Fibroblast of skin of scalp (primary cell): ENCODE measurements at regions not wholly inside any gene's neighbourhood (a gene's known extent, or its start where the extent isn't known, plus 50 kb on each side); places are given as distances from the start of the nearest gene placed in this dataset.
A peak's percentile ranks its signal among the peaks of the same experiment; 100 is the strongest.
"Not testable (repeated sequence)": the region's sequence is repeated elsewhere in the genome, so short reads cannot be mapped to it uniquely, and the experiment has no call there.

ENCODE experiments used
- DNase-seq: peaks from one replicate; pipeline ENCODE4 v3.0.0-alpha.2; 2013

DNA sequence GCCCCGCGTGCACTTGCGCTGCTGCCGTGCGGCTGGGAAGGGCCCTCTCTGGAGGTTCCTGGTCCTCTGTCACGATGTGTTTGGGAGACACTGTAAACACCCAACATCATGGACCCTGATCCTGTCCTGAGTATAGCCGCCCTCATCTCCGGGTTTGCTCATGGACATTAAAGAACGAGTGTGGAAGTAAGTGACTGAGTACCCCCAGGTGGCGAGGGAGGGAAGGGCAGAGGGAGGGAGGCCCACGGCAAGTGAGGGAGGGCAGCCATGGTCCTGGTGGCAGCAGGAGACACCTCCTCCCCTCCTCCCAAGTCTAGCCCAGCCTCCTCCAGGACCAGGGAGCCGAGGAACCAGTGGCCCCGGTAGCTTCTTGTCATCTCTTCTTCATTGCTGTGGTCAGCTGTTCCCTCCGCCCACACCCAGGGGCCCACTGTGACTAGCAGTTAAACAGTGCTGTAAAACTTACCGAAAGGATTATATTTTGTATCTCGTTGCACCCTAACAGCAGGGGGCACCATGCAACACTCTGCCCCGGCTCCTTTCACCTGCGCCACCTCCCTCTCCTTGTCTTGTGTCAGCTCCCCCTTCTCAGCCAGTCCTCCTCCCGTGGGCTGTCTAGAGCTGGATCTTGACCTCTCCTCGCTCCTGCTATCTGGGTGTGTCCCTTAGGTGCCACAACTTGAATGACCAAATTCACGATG is 566.5 kb upstream of the B3GAT1 start:
- no peak for DNase-seq

DNA sequence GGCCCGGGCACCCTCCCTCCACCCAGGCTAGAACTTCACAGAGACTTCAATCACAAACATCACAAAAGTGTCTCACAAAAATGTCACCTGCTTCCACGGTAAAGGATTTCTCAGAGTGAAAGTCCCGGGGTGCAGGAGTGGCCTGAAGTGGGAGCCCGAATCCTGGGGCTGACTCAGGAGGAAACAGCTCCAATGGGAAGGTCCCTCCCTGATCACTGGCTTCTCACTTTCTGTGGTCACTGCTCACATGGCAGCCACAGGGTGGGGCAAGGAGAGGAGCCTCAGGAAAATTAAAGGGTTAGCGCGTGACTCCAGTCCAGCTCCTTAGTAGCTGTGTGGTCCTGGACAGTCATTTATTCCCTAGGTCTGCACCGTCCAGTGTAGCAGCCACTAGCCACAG is 564.5 kb upstream of the B3GAT1 start:
- DNase-seq, result no peak

DNA sequence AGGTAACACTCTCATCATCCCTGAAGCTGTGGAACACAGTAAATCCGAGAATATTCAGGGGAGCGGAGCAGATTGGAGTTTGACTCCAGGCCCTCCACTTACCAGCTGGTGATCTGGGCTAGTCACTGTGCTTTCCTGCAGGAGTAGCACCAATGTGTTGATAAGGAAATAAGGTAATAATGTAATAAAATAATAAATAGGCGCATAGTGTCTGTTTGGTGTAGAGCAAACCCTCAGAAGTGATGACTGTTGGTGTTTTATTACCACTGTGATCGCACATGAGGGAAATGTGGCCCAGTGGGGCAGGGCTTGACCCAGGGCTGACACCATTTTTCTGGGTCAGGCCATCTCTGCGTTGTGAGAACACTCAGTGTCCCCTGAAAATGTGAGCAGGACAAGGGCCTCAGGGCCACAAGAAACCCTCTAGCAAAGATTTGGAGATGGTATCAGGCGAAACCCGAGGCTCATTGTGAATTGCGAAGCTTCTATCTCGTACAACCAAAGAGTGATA is 563.9 kb upstream of the B3GAT1 start:
- DNase-seq, result no peak

DNA sequence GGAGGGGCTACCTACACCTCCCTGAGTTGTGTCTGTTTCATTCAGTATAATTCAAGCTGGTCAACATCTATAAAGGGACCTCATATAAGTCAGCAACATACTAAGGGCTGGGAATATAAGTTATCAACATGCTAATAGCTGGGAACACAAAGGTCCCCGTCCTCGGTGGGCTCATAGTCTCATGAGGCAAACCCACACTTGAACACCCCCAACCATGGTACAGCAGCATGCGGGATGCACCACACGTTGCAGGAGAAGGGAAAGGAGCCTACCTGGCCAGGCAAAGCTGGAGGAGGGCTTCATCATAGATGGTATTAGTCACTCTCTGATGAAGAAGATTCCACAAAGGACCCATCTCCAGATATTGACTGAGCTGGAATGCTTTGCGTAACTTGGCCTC is 561.8 kb upstream of the B3GAT1 start:
- DNase-seq, result no peak

DNA sequence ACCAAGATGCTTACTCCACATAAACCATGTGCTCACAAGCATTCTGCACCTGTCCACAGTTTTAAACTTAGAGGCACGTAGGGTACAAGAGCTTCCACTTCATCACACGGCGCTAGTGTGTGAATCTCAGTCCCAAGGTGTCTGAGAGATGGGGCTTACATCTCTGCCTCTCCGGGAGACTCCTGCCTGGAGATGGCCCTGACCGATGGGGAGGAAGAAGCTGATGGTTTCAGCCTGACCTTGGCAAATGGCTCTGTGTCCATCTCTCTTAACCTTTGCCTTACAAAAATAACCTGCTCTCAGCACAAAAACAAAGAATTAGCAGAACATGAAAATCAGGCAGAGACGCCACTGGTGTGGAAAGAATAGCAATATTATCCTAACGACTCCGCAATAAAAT is 559.3 kb upstream of the B3GAT1 start:
- DNase-seq, result no peak

DNA sequence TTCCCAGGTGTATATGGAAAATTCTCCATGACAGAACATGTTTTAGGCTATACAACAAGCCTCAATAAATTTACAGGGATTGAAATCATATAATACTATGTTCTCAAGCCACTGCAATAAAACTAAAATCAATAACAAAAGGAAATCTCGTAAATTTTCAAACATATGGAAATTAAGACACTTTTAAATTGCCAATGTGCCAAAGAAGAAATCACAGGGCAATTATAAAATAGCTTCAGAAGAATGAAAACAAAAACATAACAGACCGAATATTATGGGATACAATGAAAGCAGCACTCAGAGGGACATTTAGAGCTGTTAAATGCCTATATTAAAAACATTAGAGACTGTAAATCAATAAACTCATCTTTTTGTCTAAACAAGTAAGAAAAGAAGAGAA is 555.7 kb upstream of the B3GAT1 start:
- no peak for DNase-seq

DNA sequence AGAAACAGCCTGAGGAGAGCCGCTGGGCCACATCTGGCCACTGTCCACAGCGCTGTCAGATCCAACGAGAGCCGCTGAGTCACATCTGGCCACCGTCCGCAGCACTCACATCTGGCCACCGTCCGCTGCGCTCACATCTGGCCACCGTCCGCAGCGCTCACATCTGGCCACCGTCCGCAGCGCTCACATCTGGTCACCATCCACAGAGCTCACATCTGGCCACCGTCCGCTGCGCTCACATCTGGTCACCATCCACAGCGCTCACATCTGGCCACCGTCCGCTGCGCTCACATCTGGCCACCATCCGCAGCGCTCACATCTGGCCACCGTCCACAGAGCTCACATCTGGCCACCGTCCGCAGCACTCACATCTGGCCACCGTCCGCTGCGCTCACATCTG is 549.3 kb upstream of the B3GAT1 start:
- DNase-seq, result not testable (repeated sequence)

DNA sequence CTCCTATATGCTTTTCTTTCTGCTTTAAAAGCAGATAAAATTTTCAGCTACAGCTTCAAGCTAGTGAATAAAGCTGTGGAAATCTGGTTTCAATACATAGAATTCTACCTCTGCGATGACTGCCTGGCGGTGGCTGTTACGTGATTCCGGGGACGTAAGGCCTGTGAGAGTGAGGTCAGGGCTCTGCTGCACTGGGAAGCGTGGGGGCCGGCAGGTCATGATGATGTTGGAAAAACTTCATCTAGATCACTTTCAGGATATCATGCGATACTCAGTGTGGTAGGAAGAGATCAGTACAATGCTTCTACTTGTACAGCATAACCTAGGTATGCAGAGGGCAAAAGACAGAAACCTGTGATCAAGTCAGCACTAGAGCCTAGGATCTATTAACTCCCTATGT is 546.8 kb upstream of the B3GAT1 start:
- DNase-seq, result no peak

DNA sequence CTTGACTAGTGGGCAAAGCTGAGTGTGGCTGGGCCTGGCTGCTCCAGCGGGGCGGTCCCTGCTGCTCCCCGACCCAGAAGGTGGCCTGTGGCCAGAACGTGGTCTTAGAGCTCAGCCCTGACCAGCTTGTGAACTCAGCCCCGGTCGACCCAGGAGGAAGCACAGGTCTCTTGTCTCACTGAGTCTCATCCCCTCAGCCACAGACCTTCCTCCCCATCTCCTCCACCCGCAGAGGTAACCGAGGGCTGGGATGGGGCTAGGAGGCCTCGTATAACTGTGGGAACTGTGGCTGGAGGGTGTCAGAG is 546.2 kb upstream of the B3GAT1 start:
- no peak for DNase-seq

DNA sequence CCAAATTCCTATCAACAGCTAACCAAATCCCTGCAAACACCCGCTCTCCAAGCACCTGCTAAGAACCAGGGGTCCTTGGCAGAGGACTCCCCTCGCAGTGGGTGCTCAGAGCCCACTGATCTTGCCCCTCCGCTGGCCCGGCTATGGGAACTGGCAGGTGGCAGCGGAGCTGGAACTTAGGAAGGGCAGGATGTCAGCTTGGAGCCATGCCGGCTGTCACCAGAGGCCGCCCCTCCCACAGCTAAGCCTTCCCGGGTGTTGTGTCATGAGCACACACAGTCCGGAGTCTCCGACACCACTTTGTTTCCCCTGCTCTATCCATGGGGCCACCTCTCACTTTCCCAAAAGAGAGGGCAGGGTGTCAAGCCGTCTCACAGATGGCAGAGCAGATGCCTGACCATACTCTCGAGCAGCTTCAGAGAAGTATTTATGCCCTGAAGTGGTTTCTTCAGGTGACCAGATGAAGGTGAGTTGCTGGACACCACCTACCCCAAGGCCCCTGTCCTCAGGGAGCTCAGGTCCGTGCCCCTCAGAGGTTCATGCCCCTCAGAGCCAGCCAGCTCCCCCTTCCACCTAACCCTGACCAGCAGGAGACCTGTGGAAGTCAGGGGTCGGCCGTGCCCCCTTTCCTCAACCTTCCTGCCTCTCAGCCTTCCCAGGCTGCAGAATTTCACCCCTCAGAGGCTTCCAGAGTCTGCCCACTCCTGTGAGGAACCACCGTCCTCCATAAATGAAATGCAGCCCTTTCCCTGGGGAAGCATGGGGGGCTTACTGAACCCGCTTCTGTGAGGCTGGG is 545.7 kb upstream of the B3GAT1 start:
- DNase-seq, result no peak

DNA sequence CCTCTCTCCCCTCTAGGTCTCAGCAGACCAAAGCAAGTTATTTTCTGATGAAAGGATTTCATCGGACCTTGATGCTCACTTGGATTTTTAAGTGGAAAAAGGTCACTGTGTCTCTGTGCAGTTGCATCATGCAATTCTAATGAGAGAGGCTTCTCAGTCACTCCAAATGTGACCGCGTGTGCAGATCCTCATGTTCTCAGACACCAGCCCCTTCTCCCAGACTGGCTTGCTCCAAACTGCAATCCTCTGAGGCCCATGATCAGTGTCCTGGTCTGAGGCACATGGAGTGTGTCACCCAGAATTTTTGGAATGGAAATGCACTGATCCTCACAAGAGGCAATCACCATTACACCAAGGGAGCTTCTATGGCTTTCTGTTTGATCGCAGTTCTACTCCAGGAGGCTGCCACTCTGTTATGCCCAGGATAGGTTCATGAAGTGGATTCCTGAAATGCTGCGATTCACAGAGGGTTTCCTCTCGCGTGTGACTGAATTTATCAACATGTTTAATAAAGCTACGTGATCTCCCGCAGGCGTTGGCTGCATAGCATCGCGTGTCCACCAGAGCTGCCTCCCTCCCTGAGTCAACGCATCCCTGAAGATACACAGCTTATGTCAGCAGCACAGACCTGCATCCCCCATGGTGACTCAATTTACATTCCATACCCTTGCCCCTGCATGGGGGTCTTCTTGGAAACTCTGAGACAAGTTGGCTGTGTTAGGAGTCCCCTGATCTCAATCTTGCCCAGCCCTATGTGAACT is 544.6 kb upstream of the B3GAT1 start:
- peak; percentile 69 for DNase-seq

DNA sequence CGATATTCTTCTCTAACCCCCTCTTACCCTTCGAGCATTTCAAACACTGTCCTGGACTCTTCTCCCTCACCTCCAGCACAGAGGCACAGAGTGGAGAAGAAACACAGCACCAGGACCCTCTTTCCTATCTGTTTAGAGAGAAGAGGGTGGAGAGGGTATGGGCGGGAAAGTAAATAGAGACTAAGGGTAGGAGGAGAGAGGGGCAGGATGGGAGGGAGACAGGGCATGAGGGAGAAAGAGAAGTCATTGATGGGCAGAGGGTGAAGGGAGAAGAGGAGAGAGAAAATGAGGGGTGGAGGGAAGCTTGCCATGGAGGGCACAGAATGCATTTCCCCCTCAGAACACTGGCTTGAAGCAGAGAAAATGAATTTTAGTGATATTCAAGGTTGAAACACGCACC is 543.9 kb upstream of the B3GAT1 start:
- not testable (repeated sequence) for DNase-seq

DNA sequence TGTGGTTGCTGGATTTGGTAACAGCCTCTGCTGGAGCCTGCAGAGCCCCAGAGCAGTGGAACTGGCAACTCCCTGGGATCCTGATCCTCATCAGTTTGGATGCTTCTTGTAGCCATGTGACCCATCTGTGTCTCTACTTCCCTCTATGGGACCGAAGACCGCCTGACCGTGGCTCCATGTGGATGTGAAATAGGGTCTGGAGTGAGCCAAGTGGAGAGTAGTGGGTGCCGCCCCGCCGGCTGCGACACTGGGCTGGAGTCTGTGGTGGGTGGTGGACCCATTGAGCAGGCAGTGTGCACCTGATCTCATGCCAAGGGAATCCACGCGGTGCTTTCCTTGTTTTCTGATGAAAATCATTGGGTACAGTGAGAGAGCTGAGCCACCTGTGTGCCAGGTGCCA is 543.2 kb upstream of the B3GAT1 start:
- DNase-seq, result no peak

DNA sequence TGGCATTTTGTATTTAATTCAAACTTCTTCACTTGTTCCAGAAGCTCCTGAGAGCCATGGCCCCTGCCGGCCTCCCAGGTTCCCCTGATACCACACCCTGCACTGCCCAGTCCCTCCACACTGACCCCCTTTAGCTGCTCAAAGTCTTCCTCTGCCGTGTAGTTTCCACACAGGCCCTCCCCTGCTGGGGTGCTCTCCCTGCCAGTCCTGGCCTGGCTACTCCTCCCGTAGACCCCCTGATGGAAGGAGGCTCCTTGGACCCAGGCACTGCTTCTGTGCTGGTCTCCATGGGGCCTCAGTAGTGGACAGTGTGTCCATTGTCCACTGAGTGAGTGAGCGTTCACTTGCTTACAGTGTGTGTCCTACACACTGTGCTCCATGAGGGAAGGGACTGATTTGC is 542.4 kb upstream of the B3GAT1 start:
- not testable (repeated sequence) for DNase-seq

DNA sequence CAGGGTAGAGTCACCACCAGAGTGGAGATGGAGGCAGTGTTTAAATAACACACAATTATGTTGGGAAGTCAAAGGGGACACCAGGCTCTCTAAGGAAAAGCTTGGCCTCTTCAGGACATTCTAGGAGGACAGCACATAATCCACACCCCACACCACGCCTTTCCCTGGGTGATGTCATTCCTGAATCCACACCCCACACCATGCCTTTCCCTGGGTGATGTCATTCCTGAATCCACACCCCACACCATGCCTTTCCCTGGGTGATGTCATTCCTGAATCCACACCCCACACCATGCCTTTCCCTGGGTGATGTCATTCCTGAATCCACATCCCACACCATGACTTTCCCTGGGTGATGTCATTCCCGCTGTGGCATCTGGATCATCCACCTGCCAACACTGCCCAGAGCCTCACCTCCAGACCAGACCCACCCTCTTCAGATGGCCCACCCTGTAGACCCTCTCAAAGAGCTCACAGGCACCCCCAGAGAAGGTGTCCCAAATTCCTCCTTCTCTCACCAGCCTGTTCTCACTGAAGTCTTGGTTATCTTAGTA is 541.5 kb upstream of the B3GAT1 start:
- not testable (repeated sequence) for DNase-seq

DNA sequence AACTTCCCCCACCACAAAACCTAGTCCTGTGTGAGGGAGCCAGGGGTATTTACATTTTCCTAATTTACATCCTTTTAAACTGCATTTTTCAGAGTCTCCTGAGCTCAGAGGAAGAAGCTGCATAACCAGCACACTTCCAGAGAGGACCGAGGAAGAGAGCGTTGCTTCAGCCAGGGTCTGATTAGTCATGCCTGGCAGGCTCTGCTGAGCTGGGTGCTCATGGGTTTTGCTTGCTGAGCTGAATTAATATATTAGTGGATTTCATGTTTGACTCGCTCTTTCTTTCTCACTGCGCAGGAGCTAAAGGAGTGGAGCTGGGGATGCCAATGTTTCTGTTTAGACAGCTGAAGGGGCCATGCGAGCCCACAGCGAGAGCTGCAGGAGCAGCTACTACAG is 539.3 kb upstream of the B3GAT1 start:
- peak; percentile 80 for DNase-seq

DNA sequence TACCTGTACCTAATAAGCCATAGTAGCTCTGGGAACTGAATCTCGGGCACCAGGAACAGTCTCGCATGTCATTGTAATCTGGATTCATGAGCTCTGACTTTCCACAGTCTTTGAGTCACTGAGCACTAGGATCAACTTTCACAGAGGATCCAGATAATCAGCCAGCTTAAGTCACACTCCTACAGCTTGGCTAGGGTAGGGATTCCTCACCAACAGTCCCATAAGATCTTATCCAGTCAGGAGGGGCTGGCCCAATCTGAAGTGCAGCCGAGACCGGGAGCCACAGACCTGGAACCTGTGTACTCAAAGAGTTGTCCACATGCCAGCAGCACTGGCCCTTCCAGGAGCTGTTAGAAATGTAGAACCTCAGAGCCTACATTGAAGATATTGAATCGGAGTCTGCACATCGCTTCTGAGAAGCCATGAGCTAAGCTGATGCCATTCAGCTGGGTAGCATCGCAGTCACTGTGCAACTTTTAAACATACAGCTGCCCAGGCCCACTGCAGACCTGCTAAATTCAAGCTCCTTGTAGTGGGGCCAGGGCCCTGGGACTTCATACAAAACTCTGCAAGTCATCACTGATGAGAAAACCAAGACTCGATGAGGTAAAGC is 538.8 kb upstream of the B3GAT1 start:
- DNase-seq, result peak; percentile 67

DNA sequence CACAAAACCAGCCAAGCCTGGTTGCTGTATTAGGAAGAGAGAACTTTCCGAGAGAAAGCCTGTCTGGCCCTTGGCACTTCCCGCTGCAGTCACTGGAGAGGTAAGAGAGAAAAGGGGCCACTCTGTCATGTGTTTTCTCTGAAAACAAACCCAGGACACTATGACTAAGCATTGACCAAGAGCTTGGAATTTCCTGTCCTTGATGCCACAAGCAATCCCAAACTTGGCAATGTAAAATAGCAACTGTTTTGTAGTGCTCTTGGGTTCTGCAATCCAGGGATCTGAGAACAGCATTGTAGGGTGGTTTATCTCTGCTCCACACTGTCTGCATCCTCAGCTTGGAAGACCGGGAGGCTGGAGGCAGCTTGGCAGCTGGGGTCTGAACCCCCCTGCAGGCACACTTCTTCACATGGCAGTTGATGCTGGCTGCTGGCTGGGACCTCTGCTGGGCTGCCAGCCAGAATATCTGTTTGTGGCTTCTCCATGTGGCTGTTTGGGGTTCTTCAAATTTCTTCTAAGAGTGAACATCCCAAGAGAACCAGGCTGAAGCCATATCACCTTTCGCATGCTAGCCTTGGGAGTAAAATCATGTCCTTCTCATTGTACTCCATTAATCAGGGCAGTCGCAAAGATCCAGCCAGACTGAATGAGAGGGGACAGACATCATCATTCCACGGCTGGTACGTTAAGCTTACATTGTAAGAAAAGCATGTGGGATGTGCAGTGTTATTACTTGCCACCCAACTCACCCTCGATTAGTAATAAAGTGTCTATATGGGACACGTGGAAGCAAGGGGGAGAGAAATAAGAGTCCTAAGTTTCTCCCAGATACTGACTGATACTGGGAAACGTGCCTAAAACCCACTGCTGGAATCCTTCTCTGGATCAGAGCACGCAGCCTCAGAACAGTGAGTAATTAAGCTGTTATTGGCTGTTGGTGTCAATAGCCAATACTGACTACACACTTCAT is 537.4 kb upstream of the B3GAT1 start:
- peak; percentile 96 for DNase-seq

DNA sequence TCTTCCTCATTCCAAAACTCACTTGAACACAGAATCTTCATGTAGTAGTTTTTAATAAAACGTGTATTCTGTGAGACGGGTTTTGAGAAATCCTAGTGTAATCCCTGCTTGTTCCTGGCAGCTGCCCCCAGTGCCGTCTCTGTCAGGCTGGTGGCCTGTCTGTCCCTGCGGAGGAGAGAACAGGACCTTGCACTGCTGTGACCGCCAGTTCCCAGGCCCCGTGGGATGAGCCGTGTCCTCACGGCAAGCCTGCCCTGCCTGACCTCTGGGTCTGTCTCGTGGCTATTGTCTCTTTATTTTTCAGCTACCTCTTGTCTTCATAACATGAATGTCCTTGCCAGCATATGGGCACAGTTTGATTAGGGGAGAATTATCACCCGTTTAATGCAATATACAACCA is 535.5 kb upstream of the B3GAT1 start:
- no peak for DNase-seq

DNA sequence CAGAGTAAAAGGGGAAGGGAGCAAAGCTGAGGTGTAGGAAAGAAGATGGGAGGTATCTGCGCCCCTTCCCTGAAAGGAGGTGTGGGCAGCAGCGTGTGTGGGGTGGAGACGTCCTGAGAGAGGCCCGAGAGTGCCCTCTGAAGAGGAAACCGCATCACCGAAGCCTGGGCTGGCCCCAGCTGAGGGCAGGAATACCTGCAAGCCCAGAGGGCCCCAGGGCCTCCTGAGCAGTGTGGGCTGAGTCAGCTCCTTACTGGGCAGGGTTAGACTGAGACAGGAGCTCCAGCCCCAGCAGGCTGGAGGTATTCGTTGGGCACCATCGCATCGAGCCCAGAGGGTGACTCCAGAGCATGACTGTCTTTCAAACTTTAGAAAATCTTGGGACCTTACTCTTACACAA is 534.0 kb upstream of the B3GAT1 start:
- no peak for DNase-seq

DNA sequence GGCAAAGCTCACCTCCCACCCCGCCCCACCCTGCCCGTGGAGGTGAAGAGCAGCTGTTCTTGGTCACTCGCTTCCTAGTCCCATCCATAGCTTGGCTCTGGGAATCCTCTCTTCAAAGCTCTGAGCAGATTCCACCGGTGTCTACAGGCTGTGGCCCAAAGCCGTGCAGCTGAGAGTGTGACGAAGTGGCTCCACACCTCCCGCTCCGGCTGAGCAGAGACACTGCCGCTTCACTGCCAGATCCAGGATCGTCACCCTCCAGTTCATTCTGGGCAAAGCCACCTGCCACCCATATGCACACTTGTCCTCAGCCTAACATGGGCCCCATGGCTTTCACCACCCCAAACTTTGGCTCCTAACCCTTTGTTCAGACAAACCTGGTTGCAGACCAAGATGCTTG is 532.9 kb upstream of the B3GAT1 start:
- no peak for DNase-seq

DNA sequence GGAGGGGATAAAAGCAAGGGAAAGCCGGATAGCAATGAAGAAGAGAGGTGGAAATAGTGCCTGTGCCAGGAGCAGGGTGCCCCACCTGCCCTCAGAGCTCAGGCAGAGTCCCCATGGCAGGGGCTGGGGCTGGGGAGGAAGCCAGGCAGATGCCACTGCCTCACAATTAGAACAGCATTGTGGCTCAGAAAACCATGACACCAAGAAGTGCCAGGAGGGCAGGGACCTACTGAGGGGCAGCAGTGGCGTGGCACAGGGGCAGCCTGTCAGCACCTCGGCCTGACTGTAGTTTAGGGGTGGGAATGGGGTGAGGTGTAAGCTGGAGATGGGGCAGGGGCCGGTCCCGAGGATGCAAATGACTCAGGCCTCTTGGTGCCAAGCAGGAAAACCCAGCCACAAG is 532.1 kb upstream of the B3GAT1 start:
- no peak for DNase-seq
